Activated CD8-positive, alpha-beta memory T cell treated with anti-CD3 and anti-CD28 coated beads, Interleukin-2, amount 50 U/mL, for 1 hour (primary cell): ENCODE measurements at regions not wholly inside any gene's neighbourhood (a gene's known extent, or its start where the extent isn't known, plus 50 kb on each side); places are given as distances from the start of the nearest gene placed in this dataset.

ENCODE experiments used
- DNase-seq: peaks from one replicate; pipeline ENCODE4 v3.0.0-alpha.2; 2020; ENCODE audit errors: extremely low read depth

DNA sequence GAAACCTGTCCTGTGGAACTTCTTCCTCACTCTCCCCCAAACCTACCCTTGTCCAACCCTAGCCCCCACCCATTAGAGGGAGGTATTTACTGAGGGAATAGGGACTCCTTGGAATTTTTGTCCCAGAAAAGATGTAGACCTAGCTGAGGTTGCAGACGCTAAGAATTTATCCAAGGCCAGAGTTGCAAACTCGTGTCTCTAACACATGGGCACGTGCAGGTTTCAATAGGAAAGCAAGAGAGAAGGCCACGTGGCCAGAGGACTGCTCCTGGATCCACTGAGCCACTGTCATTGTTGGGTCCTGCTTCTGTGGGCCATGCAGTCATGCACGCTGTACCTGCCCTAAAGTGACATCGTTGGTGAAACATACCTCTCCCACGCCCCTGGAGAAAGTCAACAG is 243.4 kb upstream of the KCNG1 start:
- no peak for DNase-seq

GRCh38 chr20:51265361-51265760 is 242.5 kb upstream of the KCNG1 start:
- no peak for DNase-seq

- no peak for DNase-seq
Measured at GRCh38 chr20:51262240-51262639, 239.3 kb upstream of the KCNG1 start.

- no peak for DNase-seq
Measured at GRCh38 chr20:51259455-51259854, 236.5 kb upstream of the KCNG1 start.

DNA sequence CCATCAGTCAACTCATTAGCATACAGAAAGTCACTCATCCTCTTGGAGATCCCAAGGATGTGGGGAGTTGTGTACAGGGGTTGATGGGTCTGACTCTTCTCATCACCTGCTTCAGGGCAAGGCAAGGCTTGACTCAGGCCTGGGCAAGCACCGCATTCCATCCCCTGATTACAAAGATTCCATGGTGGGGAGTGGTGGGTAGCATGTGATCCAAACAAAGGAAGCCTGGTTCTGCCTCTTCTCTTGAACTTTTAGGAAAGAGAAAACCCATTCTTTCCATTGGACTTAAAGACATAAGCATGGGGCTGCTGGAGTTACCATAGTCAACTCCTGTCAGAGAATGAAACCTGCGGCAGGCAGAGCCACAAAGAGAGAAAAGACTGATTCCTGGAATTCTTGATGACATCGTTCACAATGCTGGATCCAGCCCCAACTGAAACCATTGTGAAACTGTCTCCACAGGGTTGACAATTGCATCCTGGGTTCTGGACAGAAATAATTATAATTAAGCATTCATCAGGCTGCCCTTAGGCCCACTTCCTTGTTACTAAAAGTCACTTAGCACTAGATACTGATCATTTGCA is 235.8 kb upstream of the KCNG1 start:
- DNase-seq: no peak

DNA sequence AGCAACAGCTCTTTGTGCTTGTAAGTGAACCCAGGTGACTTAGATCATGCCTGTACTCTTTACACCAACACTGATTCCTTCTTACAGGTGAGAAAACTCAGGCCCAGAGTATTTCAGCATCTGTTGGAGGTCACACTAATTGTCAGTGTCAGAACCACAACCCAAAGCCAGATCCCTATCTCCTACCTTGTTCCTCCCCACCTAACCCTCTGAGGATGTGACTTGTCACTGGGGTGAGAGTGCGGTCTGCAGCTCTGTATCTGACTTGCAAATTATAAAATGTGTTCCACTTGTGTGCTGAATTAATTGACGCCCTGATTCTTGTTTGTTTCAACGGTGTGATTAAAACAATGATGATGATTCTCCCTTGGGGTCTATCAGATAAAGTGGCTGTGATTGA is 232.5 kb upstream of the KCNG1 start:
- no peak for DNase-seq

- no peak for DNase-seq
Measured at GRCh38 chr20:51253280-51253679, 230.4 kb upstream of the KCNG1 start.

DNA sequence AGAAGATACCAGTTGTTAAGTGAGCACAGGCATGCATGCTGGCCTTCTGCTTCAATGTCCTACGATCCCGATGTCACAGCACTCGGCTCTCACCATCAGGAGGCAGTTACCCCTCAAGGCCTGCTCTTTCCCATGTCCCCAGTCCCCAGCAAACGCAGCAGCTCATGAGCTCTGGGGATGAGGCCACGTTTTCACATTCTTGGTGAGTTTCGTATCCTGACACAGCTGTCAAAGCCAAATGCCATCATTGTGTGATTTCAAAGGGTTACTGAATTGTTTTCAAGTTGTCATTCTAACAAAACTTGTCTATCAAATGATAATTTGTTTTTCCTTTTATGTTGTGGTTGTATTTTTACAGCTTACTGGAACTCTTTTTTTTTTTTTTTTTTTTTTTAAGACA is 226.9 kb upstream of the KCNG1 start:
- DNase-seq: no peak

DNA sequence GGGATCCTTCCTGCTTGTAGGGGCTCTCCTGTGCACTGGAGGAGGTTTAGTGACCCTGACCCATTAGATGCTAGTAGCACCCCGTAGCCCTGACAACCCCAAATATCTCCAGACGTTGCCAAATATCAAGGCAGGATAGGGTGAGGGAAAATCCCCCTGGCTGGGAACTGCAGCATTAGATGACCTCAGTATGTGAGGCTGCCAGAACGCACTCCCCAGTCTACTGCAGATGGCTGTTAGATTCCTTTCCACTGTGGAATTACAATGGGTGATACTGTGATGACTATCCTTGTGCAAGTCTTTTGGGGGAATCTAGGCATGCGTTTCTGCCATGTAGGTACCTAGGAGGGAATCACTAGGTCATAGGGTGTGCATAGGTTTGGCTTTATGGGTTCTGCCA is 226.3 kb upstream of the KCNG1 start:
- no peak for DNase-seq

DNA sequence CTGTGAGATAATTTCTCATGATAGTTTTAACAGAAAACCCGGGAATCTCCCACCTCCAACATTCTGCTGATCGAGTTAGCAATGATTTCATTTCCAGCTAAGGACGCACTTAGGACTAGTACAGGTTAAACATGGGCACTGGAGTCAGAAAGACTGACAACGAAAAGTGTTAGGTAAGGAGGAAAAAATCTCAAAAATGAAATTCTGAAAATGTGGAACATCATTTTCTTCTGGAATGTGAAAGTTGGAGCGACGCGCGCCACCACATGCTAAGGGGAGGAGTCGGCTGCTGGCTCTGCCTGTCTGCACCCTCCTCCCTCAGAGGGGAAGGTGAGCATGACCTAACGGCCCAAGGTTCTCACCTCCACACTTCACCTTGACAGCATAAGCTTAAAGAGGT is 221.6 kb upstream of the KCNG1 start:
- DNase-seq: no peak

- DNase-seq: no peak
Measured at GRCh38 chr20:51238675-51239305, 215.9 kb upstream of the KCNG1 start.

DNA sequence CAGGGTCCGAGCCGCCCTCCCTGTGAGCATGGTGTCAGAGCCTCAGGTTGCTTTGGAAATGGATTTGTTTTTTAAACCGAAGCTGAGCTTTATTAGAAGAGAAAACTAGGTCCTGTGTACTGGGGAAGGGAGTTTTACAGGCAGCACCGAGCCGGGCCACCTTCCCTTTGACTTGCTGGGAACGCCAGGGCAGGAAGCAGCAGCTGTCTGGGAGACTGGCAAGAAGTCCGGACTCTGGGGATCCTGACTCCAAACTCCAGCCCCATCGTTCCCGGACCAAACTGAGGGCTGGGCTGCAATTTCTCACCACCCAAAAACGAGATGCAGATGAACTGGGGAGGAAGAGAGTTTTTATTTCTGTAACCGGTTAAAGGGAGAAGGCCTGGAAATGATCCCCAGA is 214.9 kb upstream of the KCNG1 start:
- no peak for DNase-seq

GRCh38 chr20:51237278-51237677 is 214.4 kb upstream of the KCNG1 start:
- no peak for DNase-seq

DNA sequence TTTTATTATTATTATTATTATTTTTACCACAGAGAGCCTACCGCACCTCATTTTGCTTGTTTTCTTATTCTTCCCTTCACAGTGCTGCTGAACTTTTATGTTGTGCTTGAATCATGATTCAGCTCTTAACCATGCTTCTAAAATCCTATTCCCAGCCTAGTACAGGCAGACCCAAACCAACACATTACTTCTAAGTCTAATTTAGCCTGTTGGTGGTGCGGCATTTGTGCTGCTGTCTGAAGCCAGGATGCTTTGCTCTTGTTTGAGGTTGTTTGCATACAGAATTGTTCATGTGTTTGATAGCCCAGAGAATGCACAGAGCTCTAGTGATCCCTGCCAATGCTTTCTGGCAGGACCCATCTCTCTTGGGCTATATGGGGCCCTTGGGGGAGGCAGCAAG is 213.5 kb upstream of the KCNG1 start:
- no peak for DNase-seq

- no peak for DNase-seq
Measured at GRCh38 chr20:51233345-51233744, 210.4 kb upstream of the KCNG1 start.

GRCh38 chr20:51230727-51231126 is 207.8 kb upstream of the KCNG1 start:
- no peak for DNase-seq

GRCh38 chr20:51228763-51229162 is 205.9 kb upstream of the KCNG1 start:
- DNase-seq: no peak

GRCh38 chr20:51227744-51228143 is 204.8 kb upstream of the KCNG1 start:
- DNase-seq: no peak

- no peak for DNase-seq
Measured at GRCh38 chr20:51223183-51223720, 200.3 kb upstream of the KCNG1 start.

DNA sequence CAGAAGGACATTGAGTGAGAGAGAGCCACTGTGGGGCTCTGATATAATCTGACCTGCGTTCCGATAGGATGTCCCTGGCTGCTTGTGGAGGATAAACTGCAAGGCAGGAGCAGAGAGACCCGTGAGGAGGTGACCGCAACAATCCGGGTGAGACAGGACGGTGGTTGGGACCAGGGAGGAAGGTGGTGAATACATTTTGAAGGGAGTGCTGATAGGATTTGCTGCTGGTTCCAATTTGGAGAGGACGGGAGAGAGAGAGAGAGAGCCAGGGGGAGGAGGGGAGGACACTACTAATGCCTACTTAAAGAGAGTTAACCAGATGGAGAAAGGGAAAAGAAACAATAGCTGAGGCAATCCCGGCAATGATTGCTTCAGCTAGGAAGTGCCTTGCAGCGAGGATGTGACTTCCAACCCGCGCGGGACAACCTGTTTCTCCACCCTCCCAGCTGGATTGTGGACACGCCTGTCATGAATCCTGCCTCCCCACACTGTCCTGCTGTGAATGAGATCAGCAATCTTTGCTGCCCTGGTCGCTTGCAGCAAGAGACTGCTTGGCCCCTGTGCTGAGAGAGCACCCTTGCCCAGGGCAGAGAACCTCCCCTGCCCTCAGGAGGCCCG is 199.0 kb upstream of the KCNG1 start:
- DNase-seq: no peak

GRCh38 chr20:51221103-51221502 is 198.2 kb upstream of the KCNG1 start:
- no peak for DNase-seq

DNA sequence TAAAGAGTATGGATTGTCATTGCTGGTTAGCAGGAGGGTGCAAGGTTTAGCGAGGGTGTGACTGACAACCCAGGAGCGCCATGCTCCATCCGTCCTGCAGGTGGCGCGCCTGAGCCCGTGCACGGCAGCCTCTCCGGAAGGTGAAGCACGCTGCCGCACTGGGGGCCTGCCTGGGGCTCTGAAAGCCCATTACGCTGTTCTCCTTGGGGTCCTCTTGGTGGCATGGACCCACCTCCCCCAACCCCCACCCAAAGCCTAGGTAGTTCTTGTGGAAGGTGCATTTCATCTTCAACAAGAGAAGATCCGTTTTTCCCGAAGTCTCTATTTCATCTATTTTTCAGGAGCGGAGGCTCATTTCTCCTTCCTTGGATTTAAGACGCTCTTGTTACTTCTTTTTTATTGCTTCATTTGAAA is 197.4 kb upstream of the KCNG1 start:
- no peak for DNase-seq

DNA sequence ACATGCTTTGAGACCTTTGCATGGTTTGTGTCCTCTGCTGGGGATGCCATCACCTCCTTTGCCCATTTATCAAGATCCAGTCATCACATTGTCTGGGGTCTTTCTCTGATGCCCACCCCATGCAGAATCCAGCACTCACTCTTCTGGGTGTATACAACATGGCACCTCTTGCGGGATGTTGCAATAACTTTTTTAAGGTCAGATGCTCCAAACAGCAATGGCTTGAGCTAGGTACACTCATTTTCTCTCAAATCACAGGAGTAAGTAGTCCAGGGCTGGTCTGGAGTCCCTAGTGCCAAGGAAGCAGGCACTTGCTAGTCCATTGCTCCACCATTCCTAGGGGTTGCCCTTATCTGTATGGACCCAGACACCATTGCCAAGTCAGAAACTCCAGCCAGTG is 196.6 kb upstream of the KCNG1 start:
- no peak for DNase-seq
